ENCODE measurements at regions not wholly inside any gene's neighbourhood (a gene's known extent, or its start where the extent isn't known, plus 50 kb on each side); places are given as distances from the start of the nearest gene placed in this dataset.

GRCh38 chr4:167537761-167538160 is 303.5 kb upstream of the SPOCK3 start:
- peaks cover 0 to 3% (median 0%) of the 10 kb centered on the region in 4 donors for H3K9me3 ChIP-seq
- H3K4me3 ChIP-seq: no peak overlapping the region
- DNase-seq (ENCODE audit: low spot score in 2 of 2): no peak
- TF ChIP-seq EP300 (IDR thresholded peaks at IDR 0.05): no peak
- TF ChIP-seq CTCF (IDR thresholded peaks at IDR 0.05): no peak
- no peak for TF ChIP-seq POLR2A (IDR thresholded peaks at IDR 0.05)
- no peak overlapping the region for H3K27ac ChIP-seq
- H3K27me3 ChIP-seq: no peaks in the 10 kb centered on the region
- H3K4me1 ChIP-seq: no peaks in the 10 kb centered on the region
- 89 to 96% methylated on average over 1 of the region's 1 CpG for WGBS, 2 donors
- H3K36me3 ChIP-seq: no peaks in the 10 kb centered on the region

GRCh38 chr4:167541286-167541685 is 307.0 kb upstream of the SPOCK3 start:
- DNase-seq (ENCODE audit: low spot score in 2 of 2): no peak
- WGBS, 2 donors: 76 to 81% methylated on average over 3 of the region's 3 CpGs
- no peaks in the 10 kb centered on the region for H3K27me3 ChIP-seq
- TF ChIP-seq POLR2A (IDR thresholded peaks at IDR 0.05): no peak
- TF ChIP-seq EP300 (IDR thresholded peaks at IDR 0.05): no peak
- TF ChIP-seq CTCF (IDR thresholded peaks at IDR 0.05): no peak
- no peaks in the 10 kb centered on the region for H3K9me3 ChIP-seq
- H3K4me1 ChIP-seq: no peaks in the 10 kb centered on the region
- H3K27ac ChIP-seq: no peak overlapping the region
- H3K4me3 ChIP-seq: no peak overlapping the region
- no peaks in the 10 kb centered on the region for H3K36me3 ChIP-seq

- WGBS, 2 donors: 74 to 80% methylated on average over 1 of the region's 1 CpG
- no peaks in the 10 kb centered on the region for H3K36me3 ChIP-seq
- no peak overlapping the region for H3K4me3 ChIP-seq
- no peak for TF ChIP-seq POLR2A (IDR thresholded peaks at IDR 0.05)
- TF ChIP-seq EP300 (IDR thresholded peaks at IDR 0.05): no peak
- TF ChIP-seq CTCF (IDR thresholded peaks at IDR 0.05): no peak
- no peaks in the 10 kb centered on the region for H3K9me3 ChIP-seq
- no peak overlapping the region for H3K27ac ChIP-seq
- H3K27me3 ChIP-seq: no peaks in the 10 kb centered on the region
- no peak for DNase-seq (ENCODE audit: low spot score in 2 of 2)
- no peaks in the 10 kb centered on the region for H3K4me1 ChIP-seq
Measured at GRCh38 chr4:167544391-167544790, 310.1 kb upstream of the SPOCK3 start.

- Histone ChIP-seq H3K27ac (no peak overlapping the region), H3K27me3 (no peaks in the 10 kb centered on the region), H3K4me3 (no peak overlapping the region), H3K9me3 (no peaks in the 10 kb centered on the region), H3K36me3 (no peaks in the 10 kb centered on the region), H3K4me1 (no peaks in the 10 kb centered on the region)
- 78 to 83% methylated on average over 5 of the region's 5 CpGs for WGBS, 2 donors
- DNase-seq (ENCODE audit: low spot score in 2 of 2): no peak
- TF ChIP-seq EP300 (IDR thresholded peaks at IDR 0.05): no peak
- no peak for TF ChIP-seq CTCF (IDR thresholded peaks at IDR 0.05)
- no peak for TF ChIP-seq POLR2A (IDR thresholded peaks at IDR 0.05)
Measured at GRCh38 chr4:167550021-167550420, 315.7 kb upstream of the SPOCK3 start.

GRCh38 chr4:167555338-167556022 is 321.2 kb upstream of the SPOCK3 start:
- WGBS, 2 donors: 79 to 82% methylated on average over 3 of the region's 3 CpGs
- DNase-seq (ENCODE audit: low spot score in 2 of 2): no peak
- H3K9me3 ChIP-seq: peaks cover 0 to 6% (median 2%) of the 10 kb centered on the region in 4 donors
- no peak overlapping the region for H3K27ac ChIP-seq
- no peaks in the 10 kb centered on the region for H3K4me1 ChIP-seq
- no peaks in the 10 kb centered on the region for H3K27me3 ChIP-seq
- no peaks in the 10 kb centered on the region for H3K36me3 ChIP-seq
- TF ChIP-seq EP300 (IDR thresholded peaks at IDR 0.05) (no peak), POLR2A (IDR thresholded peaks at IDR 0.05) (no peak), CTCF (IDR thresholded peaks at IDR 0.05) (no peak)
- H3K4me3 ChIP-seq: no peak overlapping the region
